NOMO-1 treated with DMSO at 0.1 percent for 48 hours (cell line): ENCODE measurements at regions not wholly inside any gene's neighbourhood (a gene's known extent, or its start where the extent isn't known, plus 50 kb on each side); places are given as distances from the start of the nearest gene placed in this dataset.
A peak's percentile ranks its signal among the peaks of the same experiment; 100 is the strongest.

ENCODE experiments used
- DNase-seq: peaks from one replicate; lab custom pipeline; 2025; ENCODE audit not compliant: unreplicated experiment; lab: John Stamatoyannopoulos, UW

GRCh38 chr13:76131551-76131950 is 495.4 kb downstream of the LMO7 start:
- DNase-seq: no peak

- DNase-seq: no peak
Measured at GRCh38 chr13:76129305-76130000, 493.3 kb downstream of the LMO7 start.

- no peak for DNase-seq
Measured at GRCh38 chr13:76127922-76128321, 491.8 kb downstream of the LMO7 start.

GRCh38 chr13:76123548-76123947 is 487.4 kb downstream of the LMO7 start:
- DNase-seq: no peak

GRCh38 chr13:76116751-76117360 is 480.7 kb downstream of the LMO7 start:
- DNase-seq: no peak

- no peak for DNase-seq
Measured at GRCh38 chr13:76106763-76107162, 470.6 kb downstream of the LMO7 start.

- DNase-seq: no peak
Measured at GRCh38 chr13:76094645-76095044, 458.5 kb downstream of the LMO7 start.

- DNase-seq: no peak
Measured at GRCh38 chr13:76091076-76091475, 454.9 kb downstream of the LMO7 start.

GRCh38 chr13:76086729-76087128 is 450.6 kb downstream of the LMO7 start:
- DNase-seq: no peak

- no peak for DNase-seq
Measured at GRCh38 chr13:76067850-76068249, 431.7 kb downstream of the LMO7 start.

- no peak for DNase-seq
Measured at GRCh38 chr13:76053181-76053580, 417.1 kb downstream of the LMO7 start.

- no peak for DNase-seq
Measured at GRCh38 chr13:76049376-76049746, 413.2 kb downstream of the LMO7 start.

- DNase-seq: no peak
Measured at GRCh38 chr13:76048675-76049375, 412.7 kb downstream of the LMO7 start.

GRCh38 chr13:76048131-76048530 is 412.0 kb downstream of the LMO7 start:
- DNase-seq: no peak

- DNase-seq: peak; percentile 0
Measured at GRCh38 chr13:76043874-76044273, 407.7 kb downstream of the LMO7 start.

GRCh38 chr13:76038920-76039716 is 403.0 kb downstream of the LMO7 start:
- no peak for DNase-seq

GRCh38 chr13:76036176-76036575 is 400.0 kb downstream of the LMO7 start:
- DNase-seq: no peak

- DNase-seq: no peak
Measured at GRCh38 chr13:76035711-76036110, 399.6 kb downstream of the LMO7 start.

GRCh38 chr13:76029706-76030105 is 393.6 kb downstream of the LMO7 start:
- no peak for DNase-seq

- no peak for DNase-seq
Measured at GRCh38 chr13:76029088-76029487, 393.0 kb downstream of the LMO7 start.

GRCh38 chr13:76027131-76027530 is 391.0 kb downstream of the LMO7 start:
- no peak for DNase-seq

- no peak for DNase-seq
Measured at GRCh38 chr13:76025392-76025791, 389.3 kb downstream of the LMO7 start.
